WTC11 (cell line): ENCODE measurements at regions not wholly inside any gene's neighbourhood (a gene's known extent, or its start where the extent isn't known, plus 50 kb on each side); places are given as distances from the start of the nearest gene placed in this dataset.

ENCODE experiments used
- ATAC-seq: fragments of 200-7000 bp; cut with Tn5 transposase; 2 replicates; pipeline ENCODE4 v1.10.0; 2021; ENCODE audit warnings: mild to moderate bottlenecking, moderate library complexity
- CTCF ChIA-PET: fragments of 300-600 bp; sonication (Branson Sonifier 250); formaldehyde crosslinking; loops from one replicate; lab custom pipeline; 2021; ENCODE audit warnings: antibody characterized with exemption; lab: Charles Lee
- POLR2A ChIA-PET: fragments of 350-600 bp; sonication (Branson Sonifier 250); formaldehyde crosslinking; loops from one replicate; lab custom pipeline; 2021; ENCODE audit warnings: antibody characterized with exemption; lab: Charles Lee
- DNase-seq: peaks from one replicate; pipeline ENCODE4 v3.0.0; 2021; ENCODE audit warnings: low spot score
- H3K27ac Mint-ChIP-seq: 2 replicates; pipeline ENCODE4 v1.8.0; 2021; ENCODE audit warnings: mixed read lengths
- H3K27me3 Mint-ChIP-seq: 2 replicates; pipeline ENCODE4 v1.8.0; 2021; ENCODE audit warnings: low read depth, mild to moderate bottlenecking, moderate library complexity, mixed read lengths
- H3K36me3 Mint-ChIP-seq: 2 replicates; pipeline ENCODE4 v1.8.0; 2021; ENCODE audit warnings: mixed read lengths
- H3K4me1 Mint-ChIP-seq: 2 replicates; pipeline ENCODE4 v1.8.0; 2022; ENCODE audit warnings: mixed read lengths
- H3K4me3 Mint-ChIP-seq: 2 replicates; pipeline ENCODE4 v1.8.0; 2021; ENCODE audit warnings: mild to moderate bottlenecking, moderate library complexity, mixed read lengths
- H3K9me3 Mint-ChIP-seq: 2 replicates; pipeline ENCODE4 v1.8.0; 2021; ENCODE audit warnings: mixed read lengths
- ELF4 ChIP-seq: sonication (generic); formaldehyde crosslinking; IDR thresholded peaks from 2 replicates; pipeline ENCODE4 v1.8.1; 2022; ENCODE audit warnings: low read depth, mild to moderate bottlenecking, moderate library complexity, missing genetic modification reagents
- ESRRA ChIP-seq: sonication (generic); formaldehyde crosslinking; IDR thresholded peaks from 2 replicates; pipeline ENCODE4 v1.8.1; 2022; ENCODE audit warnings: mild to moderate bottlenecking, missing genetic modification reagents, borderline replicate concordance
- JAZF1 ChIP-seq: fragments of 250-450 bp; sonication (Bioruptor Pico); IDR thresholded peaks from 2 replicates; pipeline ENCODE4 v1.9.0; 2021; ENCODE audit warnings: moderate library complexity, mild to moderate bottlenecking, inconsistent platforms
- KAT7 ChIP-seq: sonication (generic); formaldehyde crosslinking; IDR thresholded peaks from 2 replicates; pipeline ENCODE4 v1.8.1; 2023; ENCODE audit warnings: missing genetic modification reagents, mild to moderate bottlenecking, borderline replicate concordance
- MYBL2 ChIP-seq: sonication (generic); formaldehyde crosslinking; IDR thresholded peaks from 2 replicates; pipeline ENCODE4 v1.8.1; 2023; ENCODE audit warnings: mild to moderate bottlenecking, moderate library complexity, missing genetic modification reagents
- PRRX2 ChIP-seq: fragments of 250-450 bp; sonication (Bioruptor Pico); IDR thresholded peaks from 2 replicates; pipeline ENCODE4 v1.8.0; 2021; ENCODE audit warnings: mild to moderate bottlenecking
- SMAD3 ChIP-seq: sonication (generic); formaldehyde crosslinking; IDR thresholded peaks from 2 replicates; pipeline ENCODE4 v1.8.0; 2022; ENCODE audit warnings: missing genetic modification reagents, mild to moderate bottlenecking, borderline replicate concordance
- SMAD4 ChIP-seq: sonication (generic); formaldehyde crosslinking; IDR thresholded peaks from 2 replicates; pipeline ENCODE4 v1.8.0; 2022; ENCODE audit warnings: mild to moderate bottlenecking, missing genetic modification reagents
- TEAD4 ChIP-seq: sonication (generic); formaldehyde crosslinking; IDR thresholded peaks from 2 replicates; pipeline ENCODE4 v1.8.0; 2022; ENCODE audit warnings: mild to moderate bottlenecking, missing genetic modification reagents
- ZNF121 ChIP-seq: sonication (generic); formaldehyde crosslinking; IDR thresholded peaks from 2 replicates; pipeline ENCODE4 v1.8.0; 2023; ENCODE audit warnings: missing genetic modification reagents
- ZNF423 ChIP-seq: fragments of 250-450 bp; sonication (Bioruptor Pico); IDR thresholded peaks from 2 replicates; pipeline ENCODE4 v2.1.2; 2022; ENCODE audit warnings: mild to moderate bottlenecking, moderate library complexity
- TF ChIP-seq, protein P1 (sequence below): fragments of 250-450 bp; sonication (Bioruptor Pico); IDR thresholded peaks from 2 replicates; pipeline ENCODE4 v1.9.0; 2021; ENCODE audit warnings: mild to moderate bottlenecking, borderline replicate concordance
- TF ChIP-seq, protein P2 (sequence below): sonication (generic); formaldehyde crosslinking; IDR thresholded peaks from 2 replicates; pipeline ENCODE4 v1.8.0; 2022; ENCODE audit warnings: mild to moderate bottlenecking, missing genetic modification reagents
- TF ChIP-seq, protein P3 (sequence below): sonication (generic); formaldehyde crosslinking; IDR thresholded peaks from 2 replicates; pipeline ENCODE4 v1.8.0; 2023; ENCODE audit warnings: mild to moderate bottlenecking, missing genetic modification reagents
- TF ChIP-seq, protein P4 (sequence below): fragments of 250-450 bp; sonication (Bioruptor Pico); IDR thresholded peaks from 2 replicates; pipeline ENCODE4 v1.8.0; 2021; ENCODE audit warnings: mild to moderate bottlenecking
- TF ChIP-seq, protein P5 (sequence below): sonication (generic); formaldehyde crosslinking; IDR thresholded peaks from 2 replicates; pipeline ENCODE4 v1.8.1; 2022; ENCODE audit warnings: low read depth, mild to moderate bottlenecking, moderate library complexity, missing genetic modification reagents, borderline replicate concordance
- TF ChIP-seq, protein P6 (sequence below): fragments of 250-450 bp; sonication (Bioruptor Pico); IDR thresholded peaks from 2 replicates; pipeline ENCODE4 v2.1.2; 2022; ENCODE audit warnings: mild to moderate bottlenecking, moderate library complexity
- TF ChIP-seq, protein P7 (sequence below): sonication (generic); formaldehyde crosslinking; IDR thresholded peaks from 2 replicates; pipeline ENCODE4 v1.8.1; 2023; ENCODE audit warnings: mild to moderate bottlenecking, missing genetic modification reagents
- TF ChIP-seq, protein P8 (sequence below): fragments of 250-450 bp; sonication (Bioruptor Pico); IDR thresholded peaks from 2 replicates; pipeline ENCODE4 v1.9.0; 2021; ENCODE audit warnings: mild to moderate bottlenecking

DNA sequence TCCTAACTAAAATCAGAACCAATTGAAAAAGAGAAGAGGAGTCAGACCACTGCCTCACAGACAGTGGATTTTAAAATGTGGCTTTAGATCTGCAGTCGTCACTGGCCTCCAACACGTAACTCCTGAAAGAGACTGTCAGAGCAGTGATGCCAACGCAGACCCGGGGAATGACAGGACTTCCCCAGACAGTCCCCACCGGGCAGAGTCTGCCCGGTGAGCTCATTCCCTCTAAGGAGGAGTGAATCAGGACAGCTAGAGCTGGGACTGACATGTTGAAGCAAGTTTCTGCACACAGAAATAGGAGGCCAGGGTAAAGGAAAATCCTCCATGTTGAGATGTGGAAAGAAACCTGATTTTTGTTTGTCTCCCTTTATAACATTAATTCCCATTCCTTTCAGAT lies 105.0 kb downstream of the TES start:
- DNase-seq: no peak
- ChIA-PET POLR2A (interaction anchor here (0.7 kb wide), 1 partner anchor 737 kb away, joined by 3 read pairs; no protein-coding TSS in a partner anchor), CTCF (no interaction called here)
- H3K36me3 Mint-ChIP-seq: no peaks in the 10 kb centered on the region
- no peak for ATAC-seq
- no peaks in the 10 kb centered on the region for H3K27me3 Mint-ChIP-seq
- H3K4me1 Mint-ChIP-seq: peaks cover 12% of the 10 kb centered on the region; the same call in 1 of the 2 replicates
- H3K4me3 Mint-ChIP-seq: no peak overlapping the region
- TF ChIP-seq, protein P1, sequence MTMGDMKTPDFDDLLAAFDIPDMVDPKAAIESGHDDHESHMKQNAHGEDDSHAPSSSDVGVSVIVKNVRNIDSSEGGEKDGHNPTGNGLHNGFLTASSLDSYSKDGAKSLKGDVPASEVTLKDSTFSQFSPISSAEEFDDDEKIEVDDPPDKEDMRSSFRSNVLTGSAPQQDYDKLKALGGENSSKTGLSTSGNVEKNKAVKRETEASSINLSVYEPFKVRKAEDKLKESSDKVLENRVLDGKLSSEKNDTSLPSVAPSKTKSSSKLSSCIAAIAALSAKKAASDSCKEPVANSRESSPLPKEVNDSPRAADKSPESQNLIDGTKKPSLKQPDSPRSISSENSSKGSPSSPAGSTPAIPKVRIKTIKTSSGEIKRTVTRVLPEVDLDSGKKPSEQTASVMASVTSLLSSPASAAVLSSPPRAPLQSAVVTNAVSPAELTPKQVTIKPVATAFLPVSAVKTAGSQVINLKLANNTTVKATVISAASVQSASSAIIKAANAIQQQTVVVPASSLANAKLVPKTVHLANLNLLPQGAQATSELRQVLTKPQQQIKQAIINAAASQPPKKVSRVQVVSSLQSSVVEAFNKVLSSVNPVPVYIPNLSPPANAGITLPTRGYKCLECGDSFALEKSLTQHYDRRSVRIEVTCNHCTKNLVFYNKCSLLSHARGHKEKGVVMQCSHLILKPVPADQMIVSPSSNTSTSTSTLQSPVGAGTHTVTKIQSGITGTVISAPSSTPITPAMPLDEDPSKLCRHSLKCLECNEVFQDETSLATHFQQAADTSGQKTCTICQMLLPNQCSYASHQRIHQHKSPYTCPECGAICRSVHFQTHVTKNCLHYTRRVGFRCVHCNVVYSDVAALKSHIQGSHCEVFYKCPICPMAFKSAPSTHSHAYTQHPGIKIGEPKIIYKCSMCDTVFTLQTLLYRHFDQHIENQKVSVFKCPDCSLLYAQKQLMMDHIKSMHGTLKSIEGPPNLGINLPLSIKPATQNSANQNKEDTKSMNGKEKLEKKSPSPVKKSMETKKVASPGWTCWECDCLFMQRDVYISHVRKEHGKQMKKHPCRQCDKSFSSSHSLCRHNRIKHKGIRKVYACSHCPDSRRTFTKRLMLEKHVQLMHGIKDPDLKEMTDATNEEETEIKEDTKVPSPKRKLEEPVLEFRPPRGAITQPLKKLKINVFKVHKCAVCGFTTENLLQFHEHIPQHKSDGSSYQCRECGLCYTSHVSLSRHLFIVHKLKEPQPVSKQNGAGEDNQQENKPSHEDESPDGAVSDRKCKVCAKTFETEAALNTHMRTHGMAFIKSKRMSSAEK (CRISPR knock-in tag): no peak
- TF ChIP-seq KAT7: no peak
- no peak for TF ChIP-seq SMAD4
- no peak for TF ChIP-seq SMAD3 (CRISPR knock-in tag)
- TF ChIP-seq TEAD4 (CRISPR knock-in tag): no peak
- TF ChIP-seq, protein P2, sequence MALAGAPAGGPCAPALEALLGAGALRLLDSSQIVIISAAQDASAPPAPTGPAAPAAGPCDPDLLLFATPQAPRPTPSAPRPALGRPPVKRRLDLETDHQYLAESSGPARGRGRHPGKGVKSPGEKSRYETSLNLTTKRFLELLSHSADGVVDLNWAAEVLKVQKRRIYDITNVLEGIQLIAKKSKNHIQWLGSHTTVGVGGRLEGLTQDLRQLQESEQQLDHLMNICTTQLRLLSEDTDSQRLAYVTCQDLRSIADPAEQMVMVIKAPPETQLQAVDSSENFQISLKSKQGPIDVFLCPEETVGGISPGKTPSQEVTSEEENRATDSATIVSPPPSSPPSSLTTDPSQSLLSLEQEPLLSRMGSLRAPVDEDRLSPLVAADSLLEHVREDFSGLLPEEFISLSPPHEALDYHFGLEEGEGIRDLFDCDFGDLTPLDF: no peak
- TF ChIP-seq, protein P3, sequence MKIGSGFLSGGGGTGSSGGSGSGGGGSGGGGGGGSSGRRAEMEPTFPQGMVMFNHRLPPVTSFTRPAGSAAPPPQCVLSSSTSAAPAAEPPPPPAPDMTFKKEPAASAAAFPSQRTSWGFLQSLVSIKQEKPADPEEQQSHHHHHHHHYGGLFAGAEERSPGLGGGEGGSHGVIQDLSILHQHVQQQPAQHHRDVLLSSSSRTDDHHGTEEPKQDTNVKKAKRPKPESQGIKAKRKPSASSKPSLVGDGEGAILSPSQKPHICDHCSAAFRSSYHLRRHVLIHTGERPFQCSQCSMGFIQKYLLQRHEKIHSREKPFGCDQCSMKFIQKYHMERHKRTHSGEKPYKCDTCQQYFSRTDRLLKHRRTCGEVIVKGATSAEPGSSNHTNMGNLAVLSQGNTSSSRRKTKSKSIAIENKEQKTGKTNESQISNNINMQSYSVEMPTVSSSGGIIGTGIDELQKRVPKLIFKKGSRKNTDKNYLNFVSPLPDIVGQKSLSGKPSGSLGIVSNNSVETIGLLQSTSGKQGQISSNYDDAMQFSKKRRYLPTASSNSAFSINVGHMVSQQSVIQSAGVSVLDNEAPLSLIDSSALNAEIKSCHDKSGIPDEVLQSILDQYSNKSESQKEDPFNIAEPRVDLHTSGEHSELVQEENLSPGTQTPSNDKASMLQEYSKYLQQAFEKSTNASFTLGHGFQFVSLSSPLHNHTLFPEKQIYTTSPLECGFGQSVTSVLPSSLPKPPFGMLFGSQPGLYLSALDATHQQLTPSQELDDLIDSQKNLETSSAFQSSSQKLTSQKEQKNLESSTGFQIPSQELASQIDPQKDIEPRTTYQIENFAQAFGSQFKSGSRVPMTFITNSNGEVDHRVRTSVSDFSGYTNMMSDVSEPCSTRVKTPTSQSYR (CRISPR knock-in tag): no peak
- no peak for TF ChIP-seq PRRX2 (CRISPR knock-in tag)
- no peak overlapping the region for H3K27ac Mint-ChIP-seq
- H3K9me3 Mint-ChIP-seq: peaks cover 5% of the 10 kb centered on the region

DNA sequence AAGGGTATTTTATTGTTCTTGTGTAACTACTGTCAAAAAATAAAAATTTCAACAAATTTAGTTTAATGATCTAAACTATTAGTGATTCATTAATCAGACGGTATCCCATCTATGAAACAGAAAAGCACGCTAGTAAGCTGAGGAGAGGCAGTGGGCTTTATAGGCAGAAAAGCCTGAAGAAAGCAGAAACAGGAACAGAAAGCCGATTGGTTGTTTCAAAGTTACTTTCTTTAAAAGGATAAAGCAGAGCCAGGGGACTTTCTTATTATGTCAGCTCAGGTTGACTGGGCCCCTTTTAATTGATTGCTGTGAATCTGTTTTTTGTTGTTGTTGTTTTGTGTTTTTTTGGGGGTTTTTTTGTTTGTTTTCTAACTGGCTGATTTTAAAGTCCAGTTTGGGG lies 105.5 kb downstream of the TES start:
- H3K27ac Mint-ChIP-seq: no peak overlapping the region
- DNase-seq: no peak
- ChIA-PET CTCF (no interaction called here), POLR2A (interaction anchor here (0.7 kb wide), 1 partner anchor 737 kb away, joined by 3 read pairs; no protein-coding TSS in a partner anchor)
- ATAC-seq: no peak
- no peaks in the 10 kb centered on the region for H3K27me3 Mint-ChIP-seq
- no peak overlapping the region for H3K4me3 Mint-ChIP-seq
- peaks cover 5% of the 10 kb centered on the region for H3K9me3 Mint-ChIP-seq
- no peaks in the 10 kb centered on the region for H3K36me3 Mint-ChIP-seq
- peaks cover 12% of the 10 kb centered on the region; the same call in 1 of the 2 replicates for H3K4me1 Mint-ChIP-seq
- TF ChIP-seq ELF4 (CRISPR knock-in tag): no peak
- TF ChIP-seq ZNF423 (CRISPR knock-in tag): no peak
- TF ChIP-seq JAZF1: no peak
- TF ChIP-seq ZNF121: no peak
- TF ChIP-seq, protein P4, sequence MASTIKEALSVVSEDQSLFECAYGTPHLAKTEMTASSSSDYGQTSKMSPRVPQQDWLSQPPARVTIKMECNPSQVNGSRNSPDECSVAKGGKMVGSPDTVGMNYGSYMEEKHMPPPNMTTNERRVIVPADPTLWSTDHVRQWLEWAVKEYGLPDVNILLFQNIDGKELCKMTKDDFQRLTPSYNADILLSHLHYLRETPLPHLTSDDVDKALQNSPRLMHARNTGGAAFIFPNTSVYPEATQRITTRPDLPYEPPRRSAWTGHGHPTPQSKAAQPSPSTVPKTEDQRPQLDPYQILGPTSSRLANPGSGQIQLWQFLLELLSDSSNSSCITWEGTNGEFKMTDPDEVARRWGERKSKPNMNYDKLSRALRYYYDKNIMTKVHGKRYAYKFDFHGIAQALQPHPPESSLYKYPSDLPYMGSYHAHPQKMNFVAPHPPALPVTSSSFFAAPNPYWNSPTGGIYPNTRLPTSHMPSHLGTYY: no peak
- TF ChIP-seq KAT7: no peak
- TF ChIP-seq ESRRA (CRISPR knock-in tag): no peak
- TF ChIP-seq, protein P5, sequence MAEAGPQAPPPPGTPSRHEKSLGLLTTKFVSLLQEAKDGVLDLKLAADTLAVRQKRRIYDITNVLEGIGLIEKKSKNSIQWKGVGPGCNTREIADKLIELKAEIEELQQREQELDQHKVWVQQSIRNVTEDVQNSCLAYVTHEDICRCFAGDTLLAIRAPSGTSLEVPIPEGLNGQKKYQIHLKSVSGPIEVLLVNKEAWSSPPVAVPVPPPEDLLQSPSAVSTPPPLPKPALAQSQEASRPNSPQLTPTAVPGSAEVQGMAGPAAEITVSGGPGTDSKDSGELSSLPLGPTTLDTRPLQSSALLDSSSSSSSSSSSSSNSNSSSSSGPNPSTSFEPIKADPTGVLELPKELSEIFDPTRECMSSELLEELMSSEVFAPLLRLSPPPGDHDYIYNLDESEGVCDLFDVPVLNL (CRISPR knock-in tag): no peak
- TF ChIP-seq, protein P6, sequence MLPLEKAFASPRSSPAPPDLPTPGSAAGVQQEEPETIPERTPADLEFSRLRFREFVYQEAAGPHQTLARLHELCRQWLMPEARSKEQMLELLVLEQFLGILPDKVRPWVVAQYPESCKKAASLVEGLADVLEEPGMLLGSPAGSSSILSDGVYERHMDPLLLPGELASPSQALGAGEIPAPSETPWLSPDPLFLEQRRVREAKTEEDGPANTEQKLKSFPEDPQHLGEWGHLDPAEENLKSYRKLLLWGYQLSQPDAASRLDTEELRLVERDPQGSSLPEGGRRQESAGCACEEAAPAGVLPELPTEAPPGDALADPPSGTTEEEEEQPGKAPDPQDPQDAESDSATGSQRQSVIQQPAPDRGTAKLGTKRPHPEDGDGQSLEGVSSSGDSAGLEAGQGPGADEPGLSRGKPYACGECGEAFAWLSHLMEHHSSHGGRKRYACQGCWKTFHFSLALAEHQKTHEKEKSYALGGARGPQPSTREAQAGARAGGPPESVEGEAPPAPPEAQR: no peak
- TF ChIP-seq, protein P7, sequence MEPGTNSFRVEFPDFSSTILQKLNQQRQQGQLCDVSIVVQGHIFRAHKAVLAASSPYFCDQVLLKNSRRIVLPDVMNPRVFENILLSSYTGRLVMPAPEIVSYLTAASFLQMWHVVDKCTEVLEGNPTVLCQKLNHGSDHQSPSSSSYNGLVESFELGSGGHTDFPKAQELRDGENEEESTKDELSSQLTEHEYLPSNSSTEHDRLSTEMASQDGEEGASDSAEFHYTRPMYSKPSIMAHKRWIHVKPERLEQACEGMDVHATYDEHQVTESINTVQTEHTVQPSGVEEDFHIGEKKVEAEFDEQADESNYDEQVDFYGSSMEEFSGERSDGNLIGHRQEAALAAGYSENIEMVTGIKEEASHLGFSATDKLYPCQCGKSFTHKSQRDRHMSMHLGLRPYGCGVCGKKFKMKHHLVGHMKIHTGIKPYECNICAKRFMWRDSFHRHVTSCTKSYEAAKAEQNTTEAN (CRISPR knock-in tag): no peak
- TF ChIP-seq MYBL2 (CRISPR knock-in tag): no peak
- TF ChIP-seq, protein P8, sequence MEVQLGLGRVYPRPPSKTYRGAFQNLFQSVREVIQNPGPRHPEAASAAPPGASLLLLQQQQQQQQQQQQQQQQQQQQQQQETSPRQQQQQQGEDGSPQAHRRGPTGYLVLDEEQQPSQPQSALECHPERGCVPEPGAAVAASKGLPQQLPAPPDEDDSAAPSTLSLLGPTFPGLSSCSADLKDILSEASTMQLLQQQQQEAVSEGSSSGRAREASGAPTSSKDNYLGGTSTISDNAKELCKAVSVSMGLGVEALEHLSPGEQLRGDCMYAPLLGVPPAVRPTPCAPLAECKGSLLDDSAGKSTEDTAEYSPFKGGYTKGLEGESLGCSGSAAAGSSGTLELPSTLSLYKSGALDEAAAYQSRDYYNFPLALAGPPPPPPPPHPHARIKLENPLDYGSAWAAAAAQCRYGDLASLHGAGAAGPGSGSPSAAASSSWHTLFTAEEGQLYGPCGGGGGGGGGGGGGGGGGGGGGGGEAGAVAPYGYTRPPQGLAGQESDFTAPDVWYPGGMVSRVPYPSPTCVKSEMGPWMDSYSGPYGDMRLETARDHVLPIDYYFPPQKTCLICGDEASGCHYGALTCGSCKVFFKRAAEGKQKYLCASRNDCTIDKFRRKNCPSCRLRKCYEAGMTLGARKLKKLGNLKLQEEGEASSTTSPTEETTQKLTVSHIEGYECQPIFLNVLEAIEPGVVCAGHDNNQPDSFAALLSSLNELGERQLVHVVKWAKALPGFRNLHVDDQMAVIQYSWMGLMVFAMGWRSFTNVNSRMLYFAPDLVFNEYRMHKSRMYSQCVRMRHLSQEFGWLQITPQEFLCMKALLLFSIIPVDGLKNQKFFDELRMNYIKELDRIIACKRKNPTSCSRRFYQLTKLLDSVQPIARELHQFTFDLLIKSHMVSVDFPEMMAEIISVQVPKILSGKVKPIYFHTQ (CRISPR knock-in tag): no peak
